ENCODE measurements at regions not wholly inside any gene's neighbourhood (a gene's known extent, or its start where the extent isn't known, plus 50 kb on each side); places are given as distances from the start of the nearest gene placed in this dataset.

GRCh38 chr14:97187916-97188315 is 390.7 kb downstream of the VRK1 start:
- Histone ChIP-seq H2BK15ac (ENCODE audit: low read depth, low read length) (no peak overlapping the region), H2AK9ac (replicated peaks; ENCODE audit: low read depth, low read length, poor library complexity) (no peak overlapping the region), H3K9me3 (ENCODE audit: control insufficient read depth, insufficient read depth, low read length) (no peaks in the 10 kb centered on the region), H2AK5ac (ENCODE audit: low read depth, low read length) (no peak overlapping the region), H3K23ac (ENCODE audit: low read depth, low read length) (no peak overlapping the region), H3K18ac (ENCODE audit: low read depth, low read length) (no peak overlapping the region), H3K4me2 (ENCODE audit: low read depth, low read length) (no peak overlapping the region), H3K56ac (ENCODE audit: extremely low read depth, insufficient read depth, low read length) (no peak overlapping the region), H4K8ac (ENCODE audit: low read depth in 2 of 2, low read length in 2 of 2) (no peak overlapping the region), H3K9ac (ENCODE audit: low read depth, low read length) (no peak overlapping the region), H3K79me1 (ENCODE audit: low read depth in 1 of 2, low read length in 2 of 2) (no peaks in the 10 kb centered on the region), H3K4me1 (ENCODE audit: control insufficient read depth, insufficient read depth, low read length) (no peaks in the 10 kb centered on the region), H4K91ac (ENCODE audit: insufficient read depth, low read depth, low read length) (no peak overlapping the region), H2BK20ac (ENCODE audit: low read depth, low read length) (no peak overlapping the region), H3K27me3 (ENCODE audit: control insufficient read depth, insufficient read depth, low read length) (no peaks in the 10 kb centered on the region), H3K4ac (ENCODE audit: low read depth, low read length) (no peak overlapping the region), H3K4me3 (ENCODE audit: insufficient read depth, low read depth, low read length) (no peak overlapping the region), H3K9me1 (ENCODE audit: insufficient read depth, low read length) (no peaks in the 10 kb centered on the region), H3K27ac (ENCODE audit: insufficient read depth, low read length) (no peak overlapping the region), H3K14ac (replicated peaks; ENCODE audit: low read depth, low read length) (no peak overlapping the region), H3K36me3 (ENCODE audit: control insufficient read depth, insufficient read depth, low read length) (no peaks in the 10 kb centered on the region), H4K5ac (ENCODE audit: low read depth, low read length) (no peak overlapping the region), H2BK5ac (ENCODE audit: low read depth, low read length, poor library complexity, severe bottlenecking) (no peak overlapping the region), H2BK120ac (ENCODE audit: low read depth, low read length) (no peak overlapping the region), H2AFZ (replicated peaks; ENCODE audit: low read length, poor library complexity) (no peak overlapping the region), H4K20me1 (ENCODE audit: insufficient read depth, low read length) (no peaks in the 10 kb centered on the region)
- no TSS peak for BruUV-seq (replicated peaks)
- WGBS, 2 experiments (ENCODE audit: extremely low coverage in 2 of 2, insufficient read length in 1 of 2): no CpG with 5 or more reads among the region's 2 CpGs
- DNase-seq: no peak
- ATAC-seq (ENCODE audit: low read depth): no peak
- ChIA-PET POLR2A (ENCODE audit: unreplicated experiment) (no interaction called here), CTCF (no interaction called here)
- in situ Hi-C loops (cut with MboI; ENCODE audit: low sequenced_read_pairs) (no loop called here), dilution Hi-C loops (cut with HindIII; ENCODE audit: low sequenced_read_pairs, unreplicated experiment) (no loop called here), intact Hi-C loops (cut with micrococcal nuclease) (no loop called here)
- TF ChIP-seq MAFK (IDR thresholded peaks at IDR 0.05; ENCODE audit: low read depth, low read length): no peak
- TF ChIP-seq POLR2A (IDR thresholded peaks at IDR 0.05; ENCODE audit: low read depth, low read length): no peak
- TF ChIP-seq RCOR1 (IDR thresholded peaks at IDR 0.05; ENCODE audit: insufficient replicate concordance, low read length): no peak
- TF ChIP-seq MXI1 (IDR thresholded peaks at IDR 0.05; ENCODE audit: borderline replicate concordance, low read depth, low read length): no peak

All from IMR-90 (cell line).